SK-N-SH (cell line): ENCODE measurements at regions not wholly inside any gene's neighbourhood (a gene's known extent, or its start where the extent isn't known, plus 50 kb on each side); places are given as distances from the start of the nearest gene placed in this dataset.

Experiments used
- CTCF ChIA-PET: fragments of 300-600, 350-600 bp; formaldehyde crosslinking; extraction: SDS; loops from one replicate; lab custom pipeline; 2021; lab: Yijun Ruan, JAX
- POLR2A ChIA-PET: fragments of 350-600 bp; sonication (Branson Sonifier 250); formaldehyde crosslinking; extraction: SDS; loops from one replicate; lab custom pipeline; 2020; ENCODE audit warnings: antibody characterized with exemption, inconsistent platforms; lab: Yijun Ruan, JAX
- DNase-seq: peaks from one replicate; pipeline ENCODE4 v3.0.0; 2012
- H2AFZ ChIP-seq: fragments of 200-600 bp; sonication (generic); 2 replicates; pipeline ENCODE4 v1.8.1; 2016; ENCODE audit warnings: antibody characterized with exemption, mild to moderate bottlenecking, low read depth
- H3F3A ChIP-seq: fragments of 200-600 bp; sonication (generic); replicated peaks from 2 replicates; pipeline ENCODE3; 2016; ENCODE audit warnings: antibody characterized with exemption, mild to moderate bottlenecking; ENCODE audit not compliant: insufficient read depth
- H3K27ac ChIP-seq, 2 experiments: fragments of 200-500 bp in 1 of 2; fragments of 200-600 bp in 1 of 2; sonication (Bioruptor generic) in 1 of 2; sonication (generic), shearing (Covaris generic) in 1 of 2; 2 replicates each; pipeline versions ENCODE4 v1.5.1 to v1.6.1; 2014 to 2016; ENCODE audit warnings: low read depth in 2 of 2, inconsistent platforms in 1 of 2, low read length in 1 of 2, mild to moderate bottlenecking in 1 of 2, mixed read lengths in 1 of 2
- H3K27me3 ChIP-seq: fragments of 200-600 bp; sonication (generic), shearing (Covaris generic); 2 replicates; pipeline ENCODE4 v1.6.1; 2016; ENCODE audit warnings: mixed run types; ENCODE audit not compliant: insufficient read depth
- H3K36me3 ChIP-seq, 2 experiments: fragments of 200-500 bp in 1 of 2; fragments of 200-600 bp in 1 of 2; sonication (Bioruptor generic) in 1 of 2; sonication (generic) in 1 of 2; replicated peaks in 1 of 2; 2 replicates each; pipeline versions ENCODE3 to v1.5.1; 2014 to 2016; ENCODE audit warnings: low read length in 1 of 2, mild to moderate bottlenecking in 1 of 2; ENCODE audit not compliant: insufficient read depth in 2 of 2, control insufficient read depth in 1 of 2
- H3K4me1 ChIP-seq, 2 experiments: fragments of 200-500 bp in 1 of 2; fragments of 200-600 bp in 1 of 2; sonication (Bioruptor generic) in 1 of 2; sonication (generic), shearing (Covaris generic) in 1 of 2; 2 replicates each; pipeline versions ENCODE4 v1.5.1 to v1.6.1; 2014 to 2016; ENCODE audit warnings: low read depth in 1 of 2, low read length in 1 of 2, mixed run types in 1 of 2; ENCODE audit not compliant: insufficient read depth in 2 of 2, control insufficient read depth in 1 of 2
- H3K4me2 ChIP-seq: fragments of 200-600 bp; sonication (generic), shearing (Covaris generic); 2 replicates; pipeline ENCODE4 v1.6.1; 2017; ENCODE audit warnings: mixed run types
- H3K4me3 ChIP-seq, 2 experiments: fragments of 200-500 bp in 1 of 2; fragments of 200-600 bp in 1 of 2; sonication (Bioruptor generic) in 1 of 2; sonication (generic), shearing (Covaris generic) in 1 of 2; 2 replicates each; pipeline versions ENCODE4 v1.5.1 to v1.8.1; 2014 to 2016; ENCODE audit warnings: low read depth in 2 of 2, inconsistent platforms in 1 of 2, low read length in 1 of 2, mild to moderate bottlenecking in 1 of 2, mixed read lengths in 1 of 2, moderate library complexity in 1 of 2
- H3K79me2 ChIP-seq: fragments of 200-600 bp; sonication (generic); 2 replicates; pipeline ENCODE4 v1.8.1; 2017; ENCODE audit warnings: mild to moderate bottlenecking; ENCODE audit not compliant: insufficient read depth
- H3K9ac ChIP-seq: fragments of 200-600 bp; sonication (generic); 2 replicates; pipeline ENCODE4 v1.6.1; 2017; ENCODE audit warnings: mixed run types
- H3K9me2 ChIP-seq: fragments of 200-600 bp; sonication (generic); 2 replicates; pipeline ENCODE4 v1.6.1; 2017; ENCODE audit warnings: mixed run types
- H3K9me3 ChIP-seq: fragments of 200-600 bp; sonication (generic); 2 replicates; pipeline ENCODE4 v1.6.1; 2017; ENCODE audit warnings: mixed run types, mild to moderate bottlenecking, moderate library complexity
- H4K20me1 ChIP-seq: fragments of 200-600 bp; sonication (generic); 2 replicates; pipeline ENCODE4 v1.6.1; 2017; ENCODE audit warnings: mild to moderate bottlenecking, mixed run types; ENCODE audit not compliant: insufficient read depth
- ELF1 ChIP-seq: IDR thresholded peaks from 2 replicates; pipeline ENCODE4 v1.4.0; 2012
- EP300 ChIP-seq, 2 experiments: IDR thresholded peaks; 2 replicates each; pipeline versions ENCODE4 v1.4.0 to v1.6.1; 2012; ENCODE audit warnings: borderline replicate concordance in 1 of 2, low read depth in 1 of 2, low read length in 1 of 2
- EZH2phosphoT487 ChIP-seq: fragments of 200-600 bp; sonication (generic); IDR thresholded peaks from 2 replicates; pipeline ENCODE4 v1.6.1; 2017; ENCODE audit warnings: low read depth, mixed run types, mild to moderate bottlenecking, antibody characterized with exemption, moderate library complexity, borderline replicate concordance
- FOSL2 ChIP-seq: IDR thresholded peaks from 2 replicates; pipeline ENCODE4 v1.4.0; 2012; ENCODE audit warnings: low read depth, mild to moderate bottlenecking, moderate library complexity, borderline replicate concordance
- FOXJ3 ChIP-seq: sonication (generic); formaldehyde crosslinking; IDR thresholded peaks from 2 replicates; pipeline ENCODE4 v1.5.1; 2020; ENCODE audit warnings: mild to moderate bottlenecking, missing genetic modification reagents
- FOXM1 ChIP-seq: IDR thresholded peaks from 2 replicates; pipeline ENCODE4 v1.4.0; 2012; ENCODE audit warnings: low read depth, mild to moderate bottlenecking
- GABPA ChIP-seq: IDR thresholded peaks from 2 replicates; pipeline ENCODE4 v1.4.0; 2012; ENCODE audit warnings: low read depth, mild to moderate bottlenecking
- GATA2 ChIP-seq: sonication (generic); formaldehyde crosslinking; IDR thresholded peaks from 2 replicates; pipeline ENCODE4 v1.5.0; 2020; ENCODE audit warnings: mild to moderate bottlenecking, missing genetic modification reagents
- JUND ChIP-seq: IDR thresholded peaks from 2 replicates; pipeline ENCODE4 v1.4.0; 2012
- MAX ChIP-seq: IDR thresholded peaks from 2 replicates; pipeline ENCODE4 v1.4.0; 2012; ENCODE audit warnings: low read depth
- MEF2A ChIP-seq: IDR thresholded peaks from 2 replicates; pipeline ENCODE4 v1.4.0; 2012; ENCODE audit warnings: low read depth, borderline replicate concordance
- NFIC ChIP-seq: IDR thresholded peaks from 2 replicates; pipeline ENCODE4 v1.4.0; 2012; ENCODE audit warnings: borderline replicate concordance
- NRF1 ChIP-seq: IDR thresholded peaks from 2 replicates; pipeline ENCODE4 v1.6.1; 2012; ENCODE audit warnings: low read depth, mild to moderate bottlenecking, low read length
- POLR2AphosphoS5 ChIP-seq: IDR thresholded peaks from 2 replicates; pipeline ENCODE4 v1.6.1; 2012; ENCODE audit warnings: low read depth, low read length
- RAD21 ChIP-seq: IDR thresholded peaks from 2 replicates; pipeline ENCODE4 v1.6.1; 2012; ENCODE audit warnings: mild to moderate bottlenecking, low read length
- RXRA ChIP-seq: IDR thresholded peaks from 2 replicates; pipeline ENCODE4 v1.4.0; 2012; ENCODE audit warnings: low read depth, mild to moderate bottlenecking, borderline replicate concordance
- SIN3A ChIP-seq: IDR thresholded peaks from 2 replicates; pipeline ENCODE4 v1.6.1; 2012; ENCODE audit warnings: low read depth, mild to moderate bottlenecking, low read length, moderate library complexity, borderline replicate concordance
- SMC3 ChIP-seq: IDR thresholded peaks from 2 replicates; pipeline ENCODE4 v1.6.1; 2012; ENCODE audit warnings: low read depth, low read length, improper control_type of control experiment
- TAF1 ChIP-seq: IDR thresholded peaks from 2 replicates; pipeline ENCODE4 v1.6.1; 2012; ENCODE audit warnings: low read depth, mild to moderate bottlenecking, low read length, moderate library complexity, borderline replicate concordance
- WGBS: methylation state at CpG from one replicate; pipeline ENCODE4 v1.1.6; 2017; ENCODE audit warnings: low lambda C conversion rate; 5-methylcytosine and 5-hydroxymethylcytosine counted together
- TF ChIP-seq, protein P1 (sequence below): IDR thresholded peaks from 2 replicates; pipeline ENCODE4; 2012
- TF ChIP-seq, protein P2 (sequence below): IDR thresholded peaks from 2 replicates; pipeline ENCODE4 v1.4.0; 2012; ENCODE audit warnings: low read depth, borderline replicate concordance
- TF ChIP-seq, protein P3 (sequence below): fragments of 150-350 bp; IDR thresholded peaks from 2 replicates; pipeline ENCODE4 v1.6.1; 2016; ENCODE audit warnings: mild to moderate bottlenecking, low read depth, low read length

GRCh38 chr5:60285910-60286309, 392.4 kb upstream of the PDE4D start:
- no peak for TF ChIP-seq EZH2phosphoT487
- no peak for TF ChIP-seq EP300 (IDR thresholded peaks at IDR 0.05; ENCODE audit: borderline replicate concordance in 1 of 2, low read depth in 1 of 2, low read length in 1 of 2)
- no peak for TF ChIP-seq SMC3
- TF ChIP-seq, protein P1, sequence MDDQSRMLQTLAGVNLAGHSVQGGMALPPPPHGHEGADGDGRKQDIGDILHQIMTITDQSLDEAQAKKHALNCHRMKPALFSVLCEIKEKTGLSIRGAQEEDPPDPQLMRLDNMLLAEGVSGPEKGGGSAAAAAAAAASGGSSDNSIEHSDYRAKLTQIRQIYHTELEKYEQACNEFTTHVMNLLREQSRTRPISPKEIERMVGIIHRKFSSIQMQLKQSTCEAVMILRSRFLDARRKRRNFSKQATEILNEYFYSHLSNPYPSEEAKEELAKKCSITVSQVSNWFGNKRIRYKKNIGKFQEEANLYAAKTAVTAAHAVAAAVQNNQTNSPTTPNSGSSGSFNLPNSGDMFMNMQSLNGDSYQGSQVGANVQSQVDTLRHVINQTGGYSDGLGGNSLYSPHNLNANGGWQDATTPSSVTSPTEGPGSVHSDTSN = no peak
- no peak for TF ChIP-seq NRF1
- TF ChIP-seq MAX = no peak
- no peak for TF ChIP-seq GATA2 (CRISPR knock-in tag)
- no peak for TF ChIP-seq GABPA
- no peak for TF ChIP-seq SIN3A
- TF ChIP-seq RAD21 = no peak
- TF ChIP-seq MEF2A = no peak
- TF ChIP-seq POLR2AphosphoS5 = no peak
- no peak for TF ChIP-seq FOXJ3
- no peak for TF ChIP-seq TAF1
- no peak for TF ChIP-seq RXRA
- no peak for TF ChIP-seq FOSL2
- H3K27me3 ChIP-seq = no peaks in the 10 kb centered on the region
- WGBS = 93% methylated on average over 5 of the region's 5 CpGs
- no peak overlapping the region for H3K27ac ChIP-seq
- H4K20me1 ChIP-seq = no peaks in the 10 kb centered on the region
- H3F3A ChIP-seq = no peaks in the 10 kb centered on the region
- H3K9me2 ChIP-seq = no peaks in the 10 kb centered on the region
- no peak overlapping the region for H2AFZ ChIP-seq
- H3K4me1 ChIP-seq = no peaks in the 10 kb centered on the region
- H3K4me3 ChIP-seq = no peak overlapping the region
- POLR2A ChIA-PET = no interaction called here
- DNase-seq = no peak
- H3K79me2 ChIP-seq = no peaks in the 10 kb centered on the region
- H3K36me3 ChIP-seq = no peaks in the 10 kb centered on the region
- no peaks in the 10 kb centered on the region for H3K9me3 ChIP-seq
- no peak overlapping the region for H3K4me2 ChIP-seq
- no peak overlapping the region for H3K9ac ChIP-seq
- CTCF ChIA-PET = interaction anchor here (1.0 to 3.6 kb wide), 7 partner anchors 9 to 475 kb away, joined by 3 to 23 read pairs (median 6); no protein-coding TSS in a partner anchor

DNA sequence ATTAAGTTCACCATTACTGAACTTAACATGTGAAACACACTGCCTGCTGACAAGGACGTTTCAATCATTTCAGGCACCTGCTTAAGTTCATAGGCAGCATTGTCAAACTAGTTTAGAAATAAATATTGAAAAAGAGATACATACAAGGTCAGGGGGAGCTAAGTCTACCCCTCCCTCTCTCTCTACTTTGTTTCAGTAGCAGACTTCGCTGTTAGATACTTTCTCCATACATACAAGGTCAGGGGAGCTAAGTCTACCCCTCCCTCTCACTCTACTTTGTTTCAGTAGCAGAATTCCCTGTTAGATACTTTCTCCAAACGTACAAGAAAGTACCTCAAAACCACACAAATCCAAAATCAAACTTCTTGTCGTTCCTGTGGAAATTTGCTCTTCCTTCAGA, 387.4 kb upstream of the PDE4D start:
- Histone ChIP-seq H3K27me3 (no peaks in the 10 kb centered on the region), H3K36me3 (no peaks in the 10 kb centered on the region), H2AFZ (no peak overlapping the region), H3K79me2 (no peaks in the 10 kb centered on the region), H3K4me1 (no peaks in the 10 kb centered on the region), H3K9me2 (no peaks in the 10 kb centered on the region), H3F3A (peaks cover 8% of the 10 kb centered on the region), H3K9me3 (no peaks in the 10 kb centered on the region), H3K4me2 (no peak overlapping the region), H4K20me1 (no peaks in the 10 kb centered on the region), H3K27ac (no peak overlapping the region), H3K4me3 (no peak overlapping the region), H3K9ac (no peak overlapping the region)
- no peak for TF ChIP-seq EZH2phosphoT487
- TF ChIP-seq EP300 (IDR thresholded peaks at IDR 0.05; ENCODE audit: borderline replicate concordance in 1 of 2, low read depth in 1 of 2, low read length in 1 of 2) = no peak
- no peak for TF ChIP-seq JUND
- TF ChIP-seq SIN3A = no peak
- TF ChIP-seq ELF1 = no peak
- TF ChIP-seq MAX = no peak
- TF ChIP-seq NFIC = no peak
- TF ChIP-seq, protein P2, sequence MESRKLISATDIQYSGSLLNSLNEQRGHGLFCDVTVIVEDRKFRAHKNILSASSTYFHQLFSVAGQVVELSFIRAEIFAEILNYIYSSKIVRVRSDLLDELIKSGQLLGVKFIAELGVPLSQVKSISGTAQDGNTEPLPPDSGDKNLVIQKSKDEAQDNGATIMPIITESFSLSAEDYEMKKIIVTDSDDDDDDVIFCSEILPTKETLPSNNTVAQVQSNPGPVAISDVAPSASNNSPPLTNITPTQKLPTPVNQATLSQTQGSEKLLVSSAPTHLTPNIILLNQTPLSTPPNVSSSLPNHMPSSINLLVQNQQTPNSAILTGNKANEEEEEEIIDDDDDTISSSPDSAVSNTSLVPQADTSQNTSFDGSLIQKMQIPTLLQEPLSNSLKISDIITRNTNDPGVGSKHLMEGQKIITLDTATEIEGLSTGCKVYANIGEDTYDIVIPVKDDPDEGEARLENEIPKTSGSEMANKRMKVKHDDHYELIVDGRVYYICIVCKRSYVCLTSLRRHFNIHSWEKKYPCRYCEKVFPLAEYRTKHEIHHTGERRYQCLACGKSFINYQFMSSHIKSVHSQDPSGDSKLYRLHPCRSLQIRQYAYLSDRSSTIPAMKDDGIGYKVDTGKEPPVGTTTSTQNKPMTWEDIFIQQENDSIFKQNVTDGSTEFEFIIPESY = no peak
- no peak for TF ChIP-seq FOXM1
- TF ChIP-seq FOXJ3 = no peak
- TF ChIP-seq, protein P3, sequence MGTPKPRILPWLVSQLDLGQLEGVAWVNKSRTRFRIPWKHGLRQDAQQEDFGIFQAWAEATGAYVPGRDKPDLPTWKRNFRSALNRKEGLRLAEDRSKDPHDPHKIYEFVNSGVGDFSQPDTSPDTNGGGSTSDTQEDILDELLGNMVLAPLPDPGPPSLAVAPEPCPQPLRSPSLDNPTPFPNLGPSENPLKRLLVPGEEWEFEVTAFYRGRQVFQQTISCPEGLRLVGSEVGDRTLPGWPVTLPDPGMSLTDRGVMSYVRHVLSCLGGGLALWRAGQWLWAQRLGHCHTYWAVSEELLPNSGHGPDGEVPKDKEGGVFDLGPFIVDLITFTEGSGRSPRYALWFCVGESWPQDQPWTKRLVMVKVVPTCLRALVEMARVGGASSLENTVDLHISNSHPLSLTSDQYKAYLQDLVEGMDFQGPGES = no peak
- ChIA-PET CTCF (interaction anchor here (1.0 to 1.5 kb wide), 2 partner anchors 76 to 467 kb away, joined by 4 read pairs; no protein-coding TSS in a partner anchor), POLR2A (no interaction called here)
- 75% methylated on average over 4 of the region's 4 CpGs for WGBS
- no peak for DNase-seq
